Prostate gland (tissue), 2 donors: ENCODE measurements at regions not wholly inside any gene's neighbourhood (a gene's known extent, or its start where the extent isn't known, plus 50 kb on each side); places are given as distances from the start of the nearest gene placed in this dataset.

Experiments used
- DNase-seq: peaks from one replicate; pipeline ENCODE4 v3.0.0-alpha.2; 2019; ENCODE audit warnings: low spot score
- H3K27ac ChIP-seq, 2 donors: fragments of 200-600 bp; sonication (generic); 2 replicates each; pipeline ENCODE4 v1.5.1; 2017 to 2019
- H3K27me3 ChIP-seq: fragments of 200-600 bp; sonication (generic); replicated peaks from 2 replicates; pipeline ENCODE4 v1.5.1; 2019; ENCODE audit not compliant: insufficient read depth
- H3K36me3 ChIP-seq, 2 donors: fragments of 200-600 bp; sonication (generic); 1 replicate in 1 of 2; 2 replicates in 1 of 2; pipeline versions ENCODE4 v1.5.1 to v1.8.1; 2017 to 2019
- H3K4me1 ChIP-seq: fragments of 200-600 bp; sonication (generic); replicated peaks from 2 replicates; pipeline ENCODE4 v1.5.1; 2019
- H3K4me3 ChIP-seq, 2 donors: fragments of 200-600 bp; sonication (generic); 2 replicates each; pipeline ENCODE4 v1.5.1; 2017 to 2019
- H3K9me3 ChIP-seq: fragments of 200-600 bp; sonication (generic); 2 replicates; pipeline ENCODE4 v1.5.1; 2017
- CTCF ChIP-seq, 4 experiments: fragments of 200-600 bp in 2 of 4; fragments of 450-650 bp in 2 of 4; sonication (generic) in 2 of 4; IDR thresholded peaks; 1 replicate in 3 of 4; 2 replicates in 1 of 4; pipeline ENCODE4 v1.5.1; 2016 to 2019; ENCODE audit warnings: antibody characterized with exemption in 4 of 4, mild to moderate bottlenecking in 2 of 4, moderate library complexity in 2 of 4
- POLR2A ChIP-seq: fragments of 450-650 bp; IDR thresholded peaks from one replicate; pipeline ENCODE4 v1.6.1; 2016; ENCODE audit warnings: antibody characterized with exemption, mild to moderate bottlenecking
- POLR2AphosphoS5 ChIP-seq: sonication (generic); formaldehyde crosslinking; IDR thresholded peaks from one replicate; pipeline ENCODE4 v1.6.1; 2017; ENCODE audit warnings: antibody characterized with exemption
- WGBS: methylation state at CpG from one replicate; pipeline ENCODE4 v1.1.5; 2018; 5-methylcytosine and 5-hydroxymethylcytosine counted together
- intact Hi-C: fragments of 100-400 bp; cut with DNase I; formaldehyde crosslinking; loops from one replicate; pipeline ENCODE4 v1.14.2; 2022

GRCh38 chr6:19301980-19302379 is 535.2 kb upstream of the ID4 start:
- no peak overlapping the region for H3K27ac ChIP-seq
- 75% methylated on average over 2 of the region's 2 CpGs for WGBS
- H3K9me3 ChIP-seq = no peaks in the 10 kb centered on the region
- TF ChIP-seq CTCF (IDR thresholded peaks at IDR 0.05) = no peak
- no peak for TF ChIP-seq POLR2A
- DNase-seq = no peak
- H3K4me1 ChIP-seq = no peaks in the 10 kb centered on the region
- H3K27me3 ChIP-seq = no peaks in the 10 kb centered on the region
- intact Hi-C loops = loop anchor here (10.0 kb wide), 1 partner anchor 277 kb away; no protein-coding TSS in a partner anchor
- no peaks in the 10 kb centered on the region for H3K36me3 ChIP-seq
- no peak overlapping the region for H3K4me3 ChIP-seq

- DNase-seq = peak; percentile 53
- TF ChIP-seq POLR2AphosphoS5 = peak; percentile 76
- no peak for TF ChIP-seq CTCF (IDR thresholded peaks at IDR 0.05)
- intact Hi-C loops = loop anchor here (10.0 kb wide), 1 partner anchor 279 kb away; no protein-coding TSS in a partner anchor
- peak overlapping the region; percentile 32 to 45 for H3K27ac ChIP-seq
- 8% methylated on average over 5 of the region's 5 CpGs for WGBS
- no peaks in the 10 kb centered on the region for H3K36me3 ChIP-seq
- no peaks in the 10 kb centered on the region for H3K27me3 ChIP-seq
- no peaks in the 10 kb centered on the region for H3K4me1 ChIP-seq
- H3K9me3 ChIP-seq = no peaks in the 10 kb centered on the region
- no peak overlapping the region for H3K4me3 ChIP-seq
Measured at GRCh38 chr6:19303383-19303782, 533.8 kb upstream of the ID4 start.

- H3K27me3 ChIP-seq = no peaks in the 10 kb centered on the region
- H3K9me3 ChIP-seq = no peaks in the 10 kb centered on the region
- no peak overlapping the region for H3K27ac ChIP-seq
- 94% methylated on average over 1 of the region's 1 CpG for WGBS
- no peak overlapping the region for H3K4me3 ChIP-seq
- intact Hi-C loops = loop anchor here (10.0 kb wide), 1 partner anchor 285 kb away; no protein-coding TSS in a partner anchor
- DNase-seq = no peak
- TF ChIP-seq POLR2A (no peak), POLR2AphosphoS5 (no peak), CTCF (IDR thresholded peaks at IDR 0.05) (no peak)
- no peaks in the 10 kb centered on the region for H3K4me1 ChIP-seq
- H3K36me3 ChIP-seq = no peaks in the 10 kb centered on the region
Measured at GRCh38 chr6:19309661-19310060, 527.5 kb upstream of the ID4 start.

- H3K4me1 ChIP-seq = no peaks in the 10 kb centered on the region
- intact Hi-C loops = no loop called here
- H3K9me3 ChIP-seq = no peaks in the 10 kb centered on the region
- DNase-seq = no peak
- TF ChIP-seq CTCF (IDR thresholded peaks at IDR 0.05) (no peak), POLR2A (no peak), POLR2AphosphoS5 (no peak)
- H3K27me3 ChIP-seq = no peaks in the 10 kb centered on the region
- H3K27ac ChIP-seq = no peak overlapping the region
- H3K4me3 ChIP-seq = no peak overlapping the region
- H3K36me3 ChIP-seq = no peaks in the 10 kb centered on the region
- WGBS = 71% methylated on average over 3 of the region's 3 CpGs
Measured at GRCh38 chr6:19311786-19312185, 525.4 kb upstream of the ID4 start.

- Histone ChIP-seq H3K27me3 (no peaks in the 10 kb centered on the region), H3K4me1 (no peaks in the 10 kb centered on the region), H3K27ac (no peak overlapping the region), H3K36me3 (no peaks in the 10 kb centered on the region), H3K9me3 (no peaks in the 10 kb centered on the region), H3K4me3 (no peak overlapping the region)
- no peak for DNase-seq
- TF ChIP-seq POLR2A = no peak
- TF ChIP-seq POLR2AphosphoS5 = no peak
- no peak for TF ChIP-seq CTCF (IDR thresholded peaks at IDR 0.05)
- intact Hi-C loops = no loop called here
- WGBS = 41% methylated on average over 5 of the region's 5 CpGs
Measured at GRCh38 chr6:19312241-19312978, 524.8 kb upstream of the ID4 start.
